Brain microvascular endothelial cell (primary cell): ENCODE measurements at regions not wholly inside any gene's neighbourhood (a gene's known extent, or its start where the extent isn't known, plus 50 kb on each side); places are given as distances from the start of the nearest gene placed in this dataset.
"Not testable (repeated sequence)": the region's sequence is repeated elsewhere in the genome, so short reads cannot be mapped to it uniquely, and the experiment has no call there.

Experiments
- DNase-seq: peaks from one replicate; pipeline ENCODE4 v3.0.0-alpha.2; 2020
- H3K27ac ChIP-seq: fragments of 250-450 bp; sonication (Bioruptor Pico); 2 replicates; pipeline ENCODE4 v1.5.1; 2020; ENCODE audit warnings: mild to moderate bottlenecking, moderate library complexity
- H3K27me3 ChIP-seq: fragments of 250-450 bp; sonication (Bioruptor Pico); replicated peaks from 2 replicates; pipeline ENCODE4 v1.5.1; 2020; ENCODE audit warnings: mild to moderate bottlenecking
- H3K36me3 ChIP-seq: fragments of 250-450 bp; sonication (Bioruptor Pico); replicated peaks from 2 replicates; pipeline ENCODE4 v1.5.1; 2020; ENCODE audit warnings: mild to moderate bottlenecking
- H3K4me3 ChIP-seq: 2 replicates; pipeline ENCODE4 v1.5.1; 2011; ENCODE audit warnings: low read depth, mild to moderate bottlenecking, control low read depth, low read length, moderate library complexity
- in situ Hi-C: cut with HindIII; loops from 2 replicates; pipeline ENCODE4 v1.10.0; 2017; ENCODE audit warnings: low sequenced_read_pairs, low pct_ligation_motif_present
- TF ChIP-seq, protein P1 (sequence below): IDR thresholded peaks from 2 replicates; pipeline ENCODE4 v1.5.1; 2011; ENCODE audit warnings: low read depth, mild to moderate bottlenecking, moderate library complexity, low read length, control low read depth, inconsistent platforms; ENCODE audit errors: missing control alignments

DNA sequence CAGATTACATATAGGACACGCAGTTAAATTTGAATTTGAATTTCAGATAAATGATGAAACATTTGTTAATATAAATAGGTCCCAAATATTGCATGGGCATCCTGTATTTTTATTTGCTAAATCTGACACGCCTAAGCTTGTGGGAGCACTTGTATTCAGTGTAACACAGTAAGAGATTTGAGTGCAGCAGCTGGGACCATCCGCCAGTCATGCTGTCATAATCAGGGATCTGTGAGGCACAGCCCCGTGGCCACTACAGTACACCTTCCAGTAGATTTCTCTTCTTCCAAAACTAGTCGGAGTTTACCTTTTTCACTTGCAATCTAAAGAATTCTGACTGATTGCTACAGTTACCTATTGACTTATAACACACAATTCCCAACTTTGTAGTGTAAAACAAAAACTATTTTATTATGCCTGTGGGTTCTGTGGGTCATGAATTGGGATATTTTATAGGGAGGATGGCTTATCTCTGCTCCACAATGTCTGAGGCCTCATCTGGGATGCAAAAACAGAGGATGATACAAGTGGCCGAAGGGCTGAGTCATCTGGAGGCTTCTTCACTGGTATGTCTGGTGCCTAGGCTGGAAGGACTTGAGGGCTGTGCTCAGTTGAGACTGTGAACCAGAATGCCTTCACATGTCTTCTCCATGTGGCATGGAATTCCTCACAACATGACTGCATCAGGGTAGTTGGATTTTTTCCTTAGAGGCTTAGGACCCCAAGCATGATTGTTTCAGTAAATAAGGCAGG is 74.1 kb downstream of the PRSS23 start:
- H3K4me3 ChIP-seq = no peak overlapping the region
- peak; percentile 49 for DNase-seq
- H3K36me3 ChIP-seq = no peaks in the 10 kb centered on the region
- TF ChIP-seq, protein P1, sequence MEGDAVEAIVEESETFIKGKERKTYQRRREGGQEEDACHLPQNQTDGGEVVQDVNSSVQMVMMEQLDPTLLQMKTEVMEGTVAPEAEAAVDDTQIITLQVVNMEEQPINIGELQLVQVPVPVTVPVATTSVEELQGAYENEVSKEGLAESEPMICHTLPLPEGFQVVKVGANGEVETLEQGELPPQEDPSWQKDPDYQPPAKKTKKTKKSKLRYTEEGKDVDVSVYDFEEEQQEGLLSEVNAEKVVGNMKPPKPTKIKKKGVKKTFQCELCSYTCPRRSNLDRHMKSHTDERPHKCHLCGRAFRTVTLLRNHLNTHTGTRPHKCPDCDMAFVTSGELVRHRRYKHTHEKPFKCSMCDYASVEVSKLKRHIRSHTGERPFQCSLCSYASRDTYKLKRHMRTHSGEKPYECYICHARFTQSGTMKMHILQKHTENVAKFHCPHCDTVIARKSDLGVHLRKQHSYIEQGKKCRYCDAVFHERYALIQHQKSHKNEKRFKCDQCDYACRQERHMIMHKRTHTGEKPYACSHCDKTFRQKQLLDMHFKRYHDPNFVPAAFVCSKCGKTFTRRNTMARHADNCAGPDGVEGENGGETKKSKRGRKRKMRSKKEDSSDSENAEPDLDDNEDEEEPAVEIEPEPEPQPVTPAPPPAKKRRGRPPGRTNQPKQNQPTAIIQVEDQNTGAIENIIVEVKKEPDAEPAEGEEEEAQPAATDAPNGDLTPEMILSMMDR = no peak
- no peaks in the 10 kb centered on the region for H3K27me3 ChIP-seq
- no peak overlapping the region for H3K27ac ChIP-seq
- in situ Hi-C loops = no loop called here

DNA sequence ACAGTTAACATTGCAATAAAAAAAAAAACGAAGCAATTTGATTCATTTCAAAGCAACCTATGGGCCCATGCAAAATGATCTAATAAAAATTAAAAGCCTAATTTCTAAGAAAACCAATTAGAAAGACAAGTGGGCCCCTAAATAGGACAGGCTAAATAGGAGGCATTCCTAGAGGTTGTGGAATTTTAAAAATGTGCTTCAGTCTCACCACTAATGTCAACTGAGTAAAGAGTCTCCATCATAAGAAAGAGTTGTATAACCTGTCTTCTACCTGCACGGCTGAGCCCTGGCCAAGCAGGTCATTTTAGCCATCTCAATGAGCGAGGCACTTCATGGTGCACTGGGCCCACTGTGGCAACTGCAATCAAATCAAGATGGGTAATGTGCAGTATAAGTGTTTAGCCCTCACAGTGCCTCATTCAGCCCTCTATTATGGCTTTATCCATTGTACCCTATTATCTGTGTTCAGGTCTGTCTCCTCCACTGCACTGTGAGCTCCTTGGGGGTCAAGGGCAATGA is 76.4 kb downstream of the PRSS23 start:
- H3K27ac ChIP-seq = no peak overlapping the region
- H3K36me3 ChIP-seq = no peaks in the 10 kb centered on the region
- DNase-seq = no peak
- no peaks in the 10 kb centered on the region for H3K27me3 ChIP-seq
- TF ChIP-seq, protein P1 = no peak
- no peak overlapping the region for H3K4me3 ChIP-seq
- in situ Hi-C loops = no loop called here

DNA sequence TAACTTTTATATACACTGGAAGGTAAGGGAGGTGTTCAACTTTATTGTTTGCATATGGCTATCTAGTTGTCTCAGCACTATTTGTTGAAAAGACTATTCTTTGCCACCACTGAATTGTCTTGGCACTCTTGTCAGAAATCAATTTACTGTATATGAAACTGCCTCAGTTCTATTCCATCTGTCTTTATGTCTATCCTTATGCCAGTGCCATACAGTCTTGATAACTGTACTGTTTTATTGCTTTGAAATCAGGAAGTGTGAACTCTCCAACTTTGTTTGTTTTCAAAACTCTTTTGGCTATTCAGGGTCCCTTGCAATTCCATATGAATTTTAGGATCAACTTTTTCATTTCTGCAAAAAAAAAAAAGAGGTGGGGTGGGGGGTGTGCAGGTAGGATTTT is 77.2 kb downstream of the PRSS23 start:
- in situ Hi-C loops = no loop called here
- DNase-seq = no peak
- Histone ChIP-seq H3K27ac (no peak overlapping the region), H3K27me3 (no peaks in the 10 kb centered on the region), H3K4me3 (no peak overlapping the region), H3K36me3 (no peaks in the 10 kb centered on the region)
- TF ChIP-seq, protein P1 = no peak

DNA sequence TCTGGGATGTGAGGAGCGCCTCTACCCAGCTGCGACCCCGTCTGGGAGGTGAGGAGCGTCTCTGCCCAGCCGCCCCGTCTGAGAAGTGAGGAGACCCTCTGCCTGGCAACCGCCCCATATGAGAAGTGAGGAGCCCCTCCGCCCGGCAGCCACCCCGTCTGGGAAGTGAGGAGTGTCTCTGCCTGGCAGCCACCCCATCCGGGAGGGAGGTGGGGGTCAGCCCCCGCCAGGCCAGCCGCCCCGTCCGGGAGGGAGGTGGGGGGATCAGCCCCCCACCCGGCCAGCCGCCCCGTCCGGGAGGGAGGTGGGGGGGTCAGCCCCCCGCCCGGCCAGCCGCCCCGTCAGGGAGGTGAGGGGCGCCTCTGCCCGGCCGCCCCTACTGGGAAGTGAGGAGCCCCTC is 76.0 kb downstream of the FZD4 start:
- H3K27ac ChIP-seq, H3K4me3 ChIP-seq, H3K36me3 ChIP-seq, H3K27me3 ChIP-seq, in situ Hi-C loops, DNase-seq: not testable (repeated sequence)

DNA sequence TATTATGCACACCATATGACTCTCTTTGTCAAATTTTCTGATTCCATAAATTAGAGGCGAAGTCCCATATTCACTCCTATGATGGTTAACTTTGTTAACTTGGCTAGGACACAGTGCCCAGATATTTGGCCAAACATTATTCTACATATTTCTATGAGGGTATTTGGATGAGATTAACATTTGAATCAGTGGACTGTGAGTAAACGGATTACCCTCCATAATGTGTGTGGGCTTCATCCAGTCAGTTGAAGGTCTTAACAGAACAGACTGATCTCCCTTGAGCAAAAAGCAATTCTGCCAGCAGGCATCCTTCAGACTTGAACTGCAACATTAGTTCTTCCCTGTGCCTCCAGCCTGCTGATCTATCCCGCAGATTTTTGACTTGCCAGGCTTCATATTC is 69.9 kb downstream of the FZD4 start:
- in situ Hi-C loops = no loop called here
- Histone ChIP-seq H3K36me3 (no peaks in the 10 kb centered on the region), H3K27me3 (no peaks in the 10 kb centered on the region), H3K27ac (no peak overlapping the region), H3K4me3 (no peak overlapping the region)
- DNase-seq = no peak
- TF ChIP-seq, protein P1 = no peak

DNA sequence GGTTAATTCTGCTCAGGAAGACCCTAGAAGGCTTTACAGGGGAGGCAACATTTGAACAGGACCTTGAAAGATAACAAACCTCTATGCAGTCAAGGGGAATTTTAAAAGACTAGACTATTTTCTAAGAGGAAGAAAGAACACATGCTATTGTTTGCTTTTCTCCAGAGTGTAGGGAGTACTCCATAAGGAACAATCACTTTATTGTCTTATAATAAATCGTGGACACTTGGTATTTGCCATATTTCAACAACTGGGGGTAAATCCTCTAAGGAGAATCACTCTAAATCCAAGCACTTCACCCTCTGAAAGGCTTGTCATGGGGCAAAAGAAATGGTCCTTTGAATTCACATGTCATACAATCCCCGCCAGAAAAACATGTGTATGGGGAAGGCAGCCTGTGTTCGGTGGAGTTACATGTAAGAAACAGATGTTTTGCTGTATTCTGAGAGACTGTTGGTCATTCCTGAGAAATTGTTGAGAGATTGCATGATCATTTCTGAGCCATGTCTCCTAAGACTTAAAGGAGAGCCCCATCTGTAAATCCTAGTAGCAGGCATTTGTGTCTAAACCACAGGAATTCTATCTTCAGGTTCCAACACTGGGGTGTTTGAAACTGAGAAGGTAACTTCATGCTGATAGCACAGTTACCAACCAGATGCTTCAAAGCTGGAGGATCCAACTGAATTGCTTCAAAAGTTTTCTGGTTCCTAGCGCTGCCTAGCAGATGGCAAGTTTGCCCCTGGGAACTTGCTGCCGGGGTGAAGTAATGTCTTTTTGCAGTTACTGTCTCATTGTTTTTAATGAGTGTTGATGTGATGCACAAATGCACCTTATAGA is 66.8 kb downstream of the FZD4 start:
- in situ Hi-C loops = no loop called here
- Histone ChIP-seq H3K27ac (no peak overlapping the region), H3K36me3 (no peaks in the 10 kb centered on the region), H3K4me3 (no peak overlapping the region), H3K27me3 (no peaks in the 10 kb centered on the region)
- DNase-seq = no peak
- TF ChIP-seq, protein P1 = no peak
